HEK293 (cell line): ENCODE measurements at regions not wholly inside any gene's neighbourhood (a gene's known extent, or its start where the extent isn't known, plus 50 kb on each side); places are given as distances from the start of the nearest gene placed in this dataset.

Experiments used
- CTCF ChIA-PET: fragments of 350-600 bp; formaldehyde crosslinking; extraction: SDS; loops from one replicate; lab custom pipeline; 2021; ENCODE audit warnings: antibody characterized with exemption; lab: Yijun Ruan, JAX
- POLR2A ChIA-PET: fragments of 300-600 bp; formaldehyde crosslinking; extraction: SDS; loops from one replicate; lab custom pipeline; 2020; ENCODE audit warnings: antibody characterized with exemption, inconsistent platforms; lab: Yijun Ruan, JAX
- H3K27ac ChIP-seq: fragments of 200-500 bp; sonication (Bioruptor generic); 2 replicates; pipeline ENCODE4 v1.5.1; 2014; ENCODE audit warnings: low read depth, low read length, control low read depth, inconsistent platforms; ENCODE audit errors: extremely low read depth
- H3K36me3 ChIP-seq, 2 experiments: fragments of 200-500 bp in 1 of 2; sonication (Bioruptor generic) in 1 of 2; 1 replicate in 1 of 2; 2 replicates in 1 of 2; pipeline ENCODE4 v1.5.1; 2014 to 2017; ENCODE audit warnings: inconsistent platforms in 2 of 2, low read length in 2 of 2; ENCODE audit not compliant: control insufficient read depth in 2 of 2, insufficient read depth in 1 of 2
- H3K4me1 ChIP-seq: fragments of 200-500 bp; sonication (Bioruptor generic); 2 replicates; pipeline ENCODE4 v1.5.1; 2014; ENCODE audit warnings: mild to moderate bottlenecking, low read length, inconsistent platforms; ENCODE audit not compliant: control insufficient read depth, insufficient read depth
- H3K4me3 ChIP-seq: 2 replicates; pipeline ENCODE4 v1.5.1; 2011; ENCODE audit warnings: low read depth, mild to moderate bottlenecking, control low read depth, low read length, moderate library complexity
- H3K9me3 ChIP-seq: fragments of 200-500 bp; sonication (Bioruptor generic); 2 replicates; pipeline ENCODE4 v1.5.1; 2014; ENCODE audit warnings: low read depth, low read length, inconsistent platforms; ENCODE audit not compliant: control insufficient read depth, insufficient read depth
- HOXA7 ChIP-seq: sonication (generic); formaldehyde crosslinking; IDR thresholded peaks from 2 replicates; pipeline ENCODE4 v1.8.1; 2022; ENCODE audit warnings: missing genetic modification reagents, borderline replicate concordance
- KLF1 ChIP-seq: fragments of 450-650 bp; formaldehyde crosslinking; IDR thresholded peaks from 2 replicates; pipeline ENCODE4 v1.5.1; 2016; ENCODE audit warnings: missing biosample characterization, missing genetic modification characterization
- PRDM10 ChIP-seq: fragments of 450-650 bp; formaldehyde crosslinking; IDR thresholded peaks from 2 replicates; pipeline ENCODE4 v1.5.1; 2016; ENCODE audit warnings: missing biosample characterization, missing genetic modification characterization
- PRDM4 ChIP-seq: fragments of 450-650 bp; formaldehyde crosslinking; IDR thresholded peaks from 2 replicates; pipeline ENCODE4 v1.5.1; 2017; ENCODE audit warnings: missing biosample characterization, missing genetic modification characterization
- REPIN1 ChIP-seq: fragments of 450-650 bp; formaldehyde crosslinking; IDR thresholded peaks from 2 replicates; pipeline ENCODE4 v1.5.1; 2017; ENCODE audit warnings: missing biosample characterization, missing genetic modification characterization, low read depth
- SP7 ChIP-seq: fragments of 450-650 bp; formaldehyde crosslinking; IDR thresholded peaks from 2 replicates; pipeline ENCODE4 v1.5.1; 2016; ENCODE audit warnings: missing biosample characterization, missing genetic modification characterization
- ZBTB17 ChIP-seq: fragments of 450-650 bp; formaldehyde crosslinking; IDR thresholded peaks from 2 replicates; pipeline ENCODE4 v1.5.1; 2016; ENCODE audit warnings: missing biosample characterization, missing genetic modification characterization
- ZNF114 ChIP-seq: fragments of 450-650 bp; formaldehyde crosslinking; IDR thresholded peaks from 2 replicates; pipeline ENCODE4 v1.5.0; 2017; ENCODE audit warnings: missing biosample characterization, missing genetic modification characterization
- ZNF146 ChIP-seq: fragments of 450-650 bp; formaldehyde crosslinking; IDR thresholded peaks from 2 replicates; pipeline ENCODE4 v1.5.1; 2016; ENCODE audit warnings: missing biosample characterization, missing genetic modification characterization
- ZNF221 ChIP-seq: fragments of 450-650 bp; formaldehyde crosslinking; IDR thresholded peaks from 2 replicates; pipeline ENCODE4 v1.5.1; 2017; ENCODE audit warnings: missing biosample characterization, missing genetic modification characterization, borderline replicate concordance
- ZNF26 ChIP-seq: fragments of 450-650 bp; formaldehyde crosslinking; IDR thresholded peaks from 2 replicates; pipeline ENCODE4 v1.5.1; 2016; ENCODE audit warnings: missing biosample characterization, missing genetic modification characterization
- ZNF350 ChIP-seq: fragments of 450-650 bp; formaldehyde crosslinking; IDR thresholded peaks from 2 replicates; pipeline ENCODE4 v1.5.0; 2017; ENCODE audit warnings: missing biosample characterization, mild to moderate bottlenecking, missing genetic modification characterization
- ZNF394 ChIP-seq: fragments of 450-650 bp; formaldehyde crosslinking; IDR thresholded peaks from 2 replicates; pipeline ENCODE4 v1.5.1; 2016; ENCODE audit warnings: missing biosample characterization, missing genetic modification characterization, mild to moderate bottlenecking, moderate library complexity, borderline replicate concordance
- ZNF48 ChIP-seq: fragments of 450-650 bp; formaldehyde crosslinking; IDR thresholded peaks from 2 replicates; pipeline ENCODE4 v1.5.1; 2016; ENCODE audit warnings: missing biosample characterization, missing genetic modification characterization
- ZNF529 ChIP-seq: fragments of 450-650 bp; formaldehyde crosslinking; IDR thresholded peaks from 2 replicates; pipeline ENCODE4 v1.5.1; 2017; ENCODE audit warnings: missing genetic modification characterization, missing biosample characterization; ENCODE audit not compliant: insufficient replicate concordance
- ZNF530 ChIP-seq: fragments of 450-650 bp; formaldehyde crosslinking; IDR thresholded peaks from 2 replicates; pipeline ENCODE4 v1.5.1; 2016; ENCODE audit warnings: low read depth, missing biosample characterization, missing genetic modification characterization
- ZNF549 ChIP-seq: fragments of 450-650 bp; IDR thresholded peaks from 2 replicates; pipeline ENCODE4 v1.5.1; 2018; ENCODE audit warnings: missing biosample characterization, missing genetic modification characterization, mild to moderate bottlenecking, inconsistent platforms, moderate library complexity
- ZNF560 ChIP-seq: fragments of 450-650 bp; formaldehyde crosslinking; IDR thresholded peaks from 2 replicates; pipeline ENCODE4 v1.5.1; 2017; ENCODE audit warnings: missing biosample characterization, missing genetic modification characterization, borderline replicate concordance
- ZNF623 ChIP-seq: fragments of 450-650 bp; formaldehyde crosslinking; IDR thresholded peaks from 2 replicates; pipeline ENCODE4 v1.5.1; 2016; ENCODE audit warnings: missing biosample characterization, missing genetic modification characterization
- ZNF658 ChIP-seq: fragments of 450-650 bp; formaldehyde crosslinking; IDR thresholded peaks from 2 replicates; pipeline ENCODE4; 2016; ENCODE audit warnings: missing biosample characterization, missing genetic modification characterization
- ZNF707 ChIP-seq: fragments of 450-650 bp; formaldehyde crosslinking; IDR thresholded peaks from 2 replicates; pipeline ENCODE4 v1.5.1; 2016; ENCODE audit warnings: missing biosample characterization, missing genetic modification characterization
- ZSCAN23 ChIP-seq: fragments of 450-650 bp; formaldehyde crosslinking; IDR thresholded peaks from 2 replicates; pipeline ENCODE4 v1.5.1; 2016; ENCODE audit warnings: missing biosample characterization, missing genetic modification characterization
- ZSCAN4 ChIP-seq: fragments of 450-650 bp; formaldehyde crosslinking; IDR thresholded peaks from 2 replicates; pipeline ENCODE4 v1.5.1; 2017; ENCODE audit warnings: missing biosample characterization, missing genetic modification characterization
- ZXDB ChIP-seq: fragments of 450-650 bp; formaldehyde crosslinking; IDR thresholded peaks from 2 replicates; pipeline ENCODE4 v1.5.1; 2016; ENCODE audit warnings: missing biosample characterization, missing genetic modification characterization

- no peak for TF ChIP-seq ZNF146
- no peak for TF ChIP-seq ZNF529 (tag by site-specific recombination)
- no peak for TF ChIP-seq PRDM4
- no peak for TF ChIP-seq ZNF549
- no peak for TF ChIP-seq REPIN1 (tag by site-specific recombination)
- no peak for TF ChIP-seq SP7 (tag by site-specific recombination)
- TF ChIP-seq ZNF707 = no peak
- TF ChIP-seq ZNF350 (tag by site-specific recombination) = no peak
- Histone ChIP-seq H3K36me3 (no peaks in the 10 kb centered on the region), H3K4me1 (no peaks in the 10 kb centered on the region), H3K27ac (no peak overlapping the region), H3K9me3 (no peaks in the 10 kb centered on the region), H3K4me3 (no peak overlapping the region)
- ChIA-PET CTCF (interaction anchor here (0.7 to 3.9 kb wide), 6 partner anchors 11 to 495 kb away, joined by 3 to 22 read pairs (median 4); no protein-coding TSS in a partner anchor), POLR2A (no interaction called here)
Observed at GRCh38 chr6:137989664-137990063, 117.6 kb downstream of the PERP start.

- no peak for TF ChIP-seq ZNF26 (tag by site-specific recombination)
- no peak for TF ChIP-seq ZSCAN4 (tag by site-specific recombination)
- no peak for TF ChIP-seq ZNF48 (tag by site-specific recombination)
- TF ChIP-seq ZSCAN23 = no peak
- no peak for TF ChIP-seq HOXA7
- ChIA-PET POLR2A (no interaction called here), CTCF (interaction anchor here (1.2 to 3.5 kb wide), 2 partner anchors 11 to 287 kb away, joined by 3 to 29 read pairs; no protein-coding TSS in a partner anchor)
- Histone ChIP-seq H3K4me3 (no peak overlapping the region), H3K27ac (no peak overlapping the region), H3K9me3 (no peaks in the 10 kb centered on the region; the same call in 1 of the 2 replicates), H3K4me1 (no peaks in the 10 kb centered on the region), H3K36me3 (no peaks in the 10 kb centered on the region)
Observed at GRCh38 chr6:137995371-137995770, 111.8 kb downstream of the PERP start.

- POLR2A ChIA-PET = no interaction called here
- Histone ChIP-seq H3K9me3 (no peaks in the 10 kb centered on the region; the same call in 1 of the 2 replicates), H3K36me3 (no peaks in the 10 kb centered on the region), H3K4me1 (no peaks in the 10 kb centered on the region), H3K27ac (no peak overlapping the region), H3K4me3 (no peak overlapping the region)
- CTCF ChIA-PET = interaction anchor here (3.5 kb wide), 1 partner anchor 7 kb away, joined by 29 read pairs; no protein-coding TSS in a partner anchor
- TF ChIP-seq ZNF560 (tag by site-specific recombination) (no peak), ZBTB17 (tag by site-specific recombination) (0 out of 2 replicates have a peak, but pooled peaks have one; percentile 28), KLF1 (tag by site-specific recombination) (no peak), ZNF394 (tag by site-specific recombination) (no peak), ZNF114 (tag by site-specific recombination) (no peak), ZNF658 (tag by site-specific recombination) (no peak), PRDM10 (tag by site-specific recombination) (0 out of 2 replicates have a peak, but pooled peaks have one; percentile 18), ZNF221 (no peak), ZNF623 (tag by site-specific recombination) (no peak), ZXDB (tag by site-specific recombination) (no peak), ZNF530 (tag by site-specific recombination) (no peak), ZNF549 (no peak)
Observed at GRCh38 chr6:137998461-137999019, 108.7 kb downstream of the PERP start.
